ENCODE measurements at regions not wholly inside any gene's neighbourhood (a gene's known extent, or its start where the extent isn't known, plus 50 kb on each side); places are given as distances from the start of the nearest gene placed in this dataset.

- H3K4me3 ChIP-seq = no peak overlapping the region
- H3K27ac ChIP-seq = no peak overlapping the region
- ATAC-seq (no peak), DNase-seq (no peak)
- H3K27me3 ChIP-seq = no peaks in the 10 kb centered on the region
- no peaks in the 10 kb centered on the region for H3K9me3 ChIP-seq
- H3K4me1 ChIP-seq = no peaks in the 10 kb centered on the region
- TF ChIP-seq POLR2A (IDR thresholded peaks at IDR 0.05) (no peak), CTCF (IDR thresholded peaks at IDR 0.05) (no peak)
- intact Hi-C loops (cut with DNase I) = no loop called here
- no peaks in the 10 kb centered on the region for H3K36me3 ChIP-seq (replicated peaks in 1 of 2; ENCODE audit: insufficient read depth in 1 of 2, low read depth in 2 of 2)
Observed at GRCh38 chr2:187274146-187274545, 173.9 kb downstream of the CALCRL start.

GRCh38 chr2:187272255-187272654 is 175.8 kb downstream of the CALCRL start:
- H3K4me1 ChIP-seq = no peaks in the 10 kb centered on the region
- ATAC-seq (no peak), DNase-seq (no peak)
- intact Hi-C loops (cut with DNase I) = no loop called here
- no peaks in the 10 kb centered on the region for H3K9me3 ChIP-seq
- H3K27me3 ChIP-seq = no peaks in the 10 kb centered on the region
- TF ChIP-seq POLR2A (IDR thresholded peaks at IDR 0.05) = no peak
- no peak for TF ChIP-seq CTCF (IDR thresholded peaks at IDR 0.05)
- no peaks in the 10 kb centered on the region for H3K36me3 ChIP-seq (replicated peaks in 1 of 2; ENCODE audit: insufficient read depth in 1 of 2, low read depth in 2 of 2)
- no peak overlapping the region for H3K4me3 ChIP-seq
- H3K27ac ChIP-seq = no peak overlapping the region

GRCh38 chr2:187271825-187272224 is 176.2 kb downstream of the CALCRL start:
- H3K27ac ChIP-seq = no peak overlapping the region
- intact Hi-C loops (cut with DNase I) = no loop called here
- no peak overlapping the region for H3K4me3 ChIP-seq
- no peaks in the 10 kb centered on the region for H3K36me3 ChIP-seq (replicated peaks in 1 of 2; ENCODE audit: insufficient read depth in 1 of 2, low read depth in 2 of 2)
- TF ChIP-seq CTCF (IDR thresholded peaks at IDR 0.05) (no peak), POLR2A (IDR thresholded peaks at IDR 0.05) (no peak)
- no peaks in the 10 kb centered on the region for H3K9me3 ChIP-seq
- no peak for ATAC-seq
- H3K4me1 ChIP-seq = no peaks in the 10 kb centered on the region
- H3K27me3 ChIP-seq = no peaks in the 10 kb centered on the region
- DNase-seq = no peak

GRCh38 chr2:187266645-187267044 is 181.4 kb downstream of the CALCRL start:
- no peak for TF ChIP-seq CTCF (IDR thresholded peaks at IDR 0.05)
- TF ChIP-seq POLR2A (IDR thresholded peaks at IDR 0.05) = no peak
- Histone ChIP-seq H3K36me3 (replicated peaks in 1 of 2; ENCODE audit: insufficient read depth in 1 of 2, low read depth in 2 of 2) (no peaks in the 10 kb centered on the region), H3K4me3 (no peak overlapping the region), H3K27ac (no peak overlapping the region), H3K27me3 (no peaks in the 10 kb centered on the region), H3K9me3 (no peaks in the 10 kb centered on the region), H3K4me1 (no peaks in the 10 kb centered on the region)
- intact Hi-C loops (cut with DNase I) = no loop called here
- WGBS, 2 donors = 59 to 62% methylated on average over 4 of the region's 4 CpGs
- ATAC-seq (no peak), DNase-seq (no peak)

GRCh38 chr2:187266147-187266546 is 181.9 kb downstream of the CALCRL start:
- DNase-seq (no peak), ATAC-seq (no peak)
- Histone ChIP-seq H3K27me3 (no peaks in the 10 kb centered on the region), H3K4me3 (no peak overlapping the region), H3K27ac (no peak overlapping the region), H3K36me3 (replicated peaks in 1 of 2; ENCODE audit: insufficient read depth in 1 of 2, low read depth in 2 of 2) (no peaks in the 10 kb centered on the region), H3K4me1 (no peaks in the 10 kb centered on the region), H3K9me3 (no peaks in the 10 kb centered on the region)
- intact Hi-C loops (cut with DNase I) = no loop called here
- TF ChIP-seq CTCF (IDR thresholded peaks at IDR 0.05) (no peak), POLR2A (IDR thresholded peaks at IDR 0.05) (no peak)
- WGBS, 2 donors = 63 to 69% methylated on average over 2 of the region's 2 CpGs

Data from body of pancreas (tissue), 4 donors.